Psoas muscle (tissue), 7 donors: ENCODE measurements at regions not wholly inside any gene's neighbourhood (a gene's known extent, or its start where the extent isn't known, plus 50 kb on each side); places are given as distances from the start of the nearest gene placed in this dataset.
A peak's percentile ranks its signal among the peaks of the same experiment; 100 is the strongest.

Experiments used
- ATAC-seq, 4 donors: fragments of 200-7000 bp; cut with Tn5 transposase; one replicate each; pipeline ENCODE4 v1.9.1; 2020; ENCODE audit warnings: moderate library complexity in 3 of 4, mild to moderate bottlenecking in 2 of 4
- DNase-seq, 2 donors: peaks; one replicate each; pipeline ENCODE4 v3.0.0-alpha.2; 2020
- H3K27ac ChIP-seq: fragments of 200-600 bp; one replicate; pipeline ENCODE4 v1.8.0; 2022
- H3K27me3 ChIP-seq, 3 donors: fragments of 200-600 bp in 1 of 3; one replicate each; pipeline versions ENCODE4 v1.6.1 to v1.8.0; 2013 to 2022; ENCODE audit warnings: low read length in 2 of 3, mild to moderate bottlenecking in 2 of 3, moderate library complexity in 1 of 3; ENCODE audit not compliant: insufficient read depth in 3 of 3
- H3K36me3 ChIP-seq, 2 donors: fragments of 200-600 bp in 1 of 2; one replicate each; pipeline versions ENCODE4 v1.6.1 to v1.8.0; 2013 to 2022; ENCODE audit warnings: low read depth in 1 of 2, mild to moderate bottlenecking in 1 of 2, moderate library complexity in 1 of 2; ENCODE audit not compliant: insufficient read depth in 1 of 2
- H3K4me1 ChIP-seq: fragments of 200-600 bp; one replicate; pipeline ENCODE4 v1.8.0; 2022
- H3K4me3 ChIP-seq: fragments of 200-600 bp; one replicate; pipeline ENCODE4 v1.8.0; 2022; ENCODE audit warnings: mild to moderate bottlenecking
- H3K9me3 ChIP-seq: fragments of 200-600 bp; one replicate; pipeline ENCODE4 v1.8.0; 2022
- WGBS, 3 donors: extraction: QIAGEN DNeasy Blood & Tissue Kit; methylation state at CpG; one replicate each; pipeline versions ENCODE4 v1.1.6 to v1.1.7; 2013; 5-methylcytosine and 5-hydroxymethylcytosine counted together
- intact Hi-C, 2 donors: fragments of 100-400 bp; cut with DNase I; formaldehyde crosslinking; loops; one replicate each; pipeline versions ENCODE4 v1.11.0 to v1.14.2; 2022
- TF ChIP-seq, protein P1 (sequence below): fragments of 200-600 bp; IDR thresholded peaks from one replicate; pipeline ENCODE4 v1.8.0; 2022; ENCODE audit warnings: antibody characterized with exemption
- donor health status: healthy with polysubstance abuse.
- donor health status: DM: no; HTN: no; CAD: no; lungs with moderate emphysema.
- donor health status: Bipolar disorder and iron deficiency.
- donor health status: healthy.
- donor health status: DM: yes; HTN: yes; CAD: no.
- donor health status: DM: no; HTN: no; CAD: no.
- donor health status: DM: yes; HTN: yes; CAD: no.

DNA sequence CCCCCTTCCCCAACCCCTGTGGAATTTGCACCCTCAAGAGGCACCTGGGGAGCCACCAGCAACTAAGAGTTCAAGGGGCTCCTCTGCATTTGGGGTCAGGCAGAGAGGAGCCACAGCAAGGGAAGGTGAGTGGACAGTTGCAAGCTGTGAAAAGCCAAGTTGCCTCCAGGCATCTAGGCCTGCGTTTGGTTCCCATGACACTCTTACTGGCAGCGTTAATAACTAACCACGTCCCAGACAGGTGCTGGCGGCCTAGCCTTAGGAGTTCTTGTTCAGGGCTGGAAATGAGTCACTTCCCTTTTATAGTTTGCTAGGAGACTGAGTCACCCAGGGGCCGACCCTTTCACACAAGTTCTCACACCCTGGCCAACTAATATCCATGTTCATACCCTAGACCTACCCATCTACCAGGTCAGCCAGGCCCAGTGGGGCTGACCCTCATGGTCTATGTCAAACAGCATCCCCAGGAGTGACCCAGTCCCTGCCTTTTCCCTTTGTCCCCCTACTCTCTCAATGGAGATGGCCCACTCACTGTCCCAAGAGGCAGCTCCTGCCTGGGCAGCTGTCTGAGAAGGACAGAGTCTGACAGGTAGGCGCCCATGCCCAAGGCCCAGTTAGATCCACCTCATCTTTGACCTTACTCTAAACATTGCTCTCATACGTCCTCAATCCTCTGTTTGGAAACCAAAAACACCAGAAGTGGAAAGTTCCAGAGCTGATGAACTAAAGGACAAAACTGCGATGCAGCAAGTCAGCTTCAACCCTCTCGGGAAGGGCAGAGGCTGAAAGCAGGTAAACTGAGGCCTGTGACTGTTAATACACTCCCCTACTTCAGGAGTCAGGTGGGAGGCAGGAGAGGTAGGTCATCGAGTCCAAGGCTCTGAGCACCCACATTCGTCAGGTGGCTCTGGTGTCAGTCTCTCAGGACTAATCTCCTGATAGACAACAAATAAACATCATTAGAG lies 300.6 kb downstream of the SOX9 start:
- no peaks in the 10 kb centered on the region for H3K27me3 ChIP-seq
- ATAC-seq, result peak; percentile 83 to 89 (median 88)
- TF ChIP-seq, protein P1, sequence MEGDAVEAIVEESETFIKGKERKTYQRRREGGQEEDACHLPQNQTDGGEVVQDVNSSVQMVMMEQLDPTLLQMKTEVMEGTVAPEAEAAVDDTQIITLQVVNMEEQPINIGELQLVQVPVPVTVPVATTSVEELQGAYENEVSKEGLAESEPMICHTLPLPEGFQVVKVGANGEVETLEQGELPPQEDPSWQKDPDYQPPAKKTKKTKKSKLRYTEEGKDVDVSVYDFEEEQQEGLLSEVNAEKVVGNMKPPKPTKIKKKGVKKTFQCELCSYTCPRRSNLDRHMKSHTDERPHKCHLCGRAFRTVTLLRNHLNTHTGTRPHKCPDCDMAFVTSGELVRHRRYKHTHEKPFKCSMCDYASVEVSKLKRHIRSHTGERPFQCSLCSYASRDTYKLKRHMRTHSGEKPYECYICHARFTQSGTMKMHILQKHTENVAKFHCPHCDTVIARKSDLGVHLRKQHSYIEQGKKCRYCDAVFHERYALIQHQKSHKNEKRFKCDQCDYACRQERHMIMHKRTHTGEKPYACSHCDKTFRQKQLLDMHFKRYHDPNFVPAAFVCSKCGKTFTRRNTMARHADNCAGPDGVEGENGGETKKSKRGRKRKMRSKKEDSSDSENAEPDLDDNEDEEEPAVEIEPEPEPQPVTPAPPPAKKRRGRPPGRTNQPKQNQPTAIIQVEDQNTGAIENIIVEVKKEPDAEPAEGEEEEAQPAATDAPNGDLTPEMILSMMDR, result no peak
- 55 to 66% (median 59%) methylated on average over 11 of the region's 11 CpGs for WGBS, 3 donors
- intact Hi-C loops, result loop anchor here in 1 of 2 donors (10.0 kb wide), 1 partner anchor 297 kb away; the partner anchor contains the start of gene SOX9
- DNase-seq, result peak; percentile 57 to 60
- no peak overlapping the region for H3K27ac ChIP-seq
- H3K4me1 ChIP-seq, result peaks cover 5% of the 10 kb centered on the region
- H3K4me3 ChIP-seq, result no peak overlapping the region
- peaks cover 9% of the 10 kb centered on the region for H3K9me3 ChIP-seq
- no peaks in the 10 kb centered on the region for H3K36me3 ChIP-seq

DNA sequence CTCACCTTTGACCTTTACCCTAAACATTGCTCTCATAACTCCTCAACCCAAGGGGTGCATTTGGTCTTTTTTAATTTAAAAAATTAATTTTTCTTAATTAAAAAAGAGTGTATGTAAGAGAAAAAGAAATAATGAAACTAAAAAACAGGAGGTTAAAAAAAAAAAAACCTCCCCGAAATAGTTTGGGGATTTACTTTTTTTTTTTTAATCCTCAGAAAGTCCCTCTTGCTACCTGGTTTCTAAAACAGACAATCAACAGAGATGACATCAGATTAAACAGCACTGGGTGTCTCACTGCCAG lies 301.3 kb downstream of the SOX9 start:
- DNase-seq (no peak), ATAC-seq (no peak)
- WGBS, 3 donors, result 81 to 90% (median 84%) methylated on average over 1 of the region's 1 CpG
- H3K36me3 ChIP-seq, result no peaks in the 10 kb centered on the region
- intact Hi-C loops, result loop anchor here in 1 of 2 donors (10.0 kb wide), 1 partner anchor 297 kb away; the partner anchor contains the start of gene SOX9
- H3K27me3 ChIP-seq, result no peaks in the 10 kb centered on the region
- TF ChIP-seq, protein P1, result no peak
- peaks cover 5% of the 10 kb centered on the region for H3K4me1 ChIP-seq
- no peak overlapping the region for H3K27ac ChIP-seq
- no peak overlapping the region for H3K4me3 ChIP-seq
- peaks cover 9% of the 10 kb centered on the region for H3K9me3 ChIP-seq

DNA sequence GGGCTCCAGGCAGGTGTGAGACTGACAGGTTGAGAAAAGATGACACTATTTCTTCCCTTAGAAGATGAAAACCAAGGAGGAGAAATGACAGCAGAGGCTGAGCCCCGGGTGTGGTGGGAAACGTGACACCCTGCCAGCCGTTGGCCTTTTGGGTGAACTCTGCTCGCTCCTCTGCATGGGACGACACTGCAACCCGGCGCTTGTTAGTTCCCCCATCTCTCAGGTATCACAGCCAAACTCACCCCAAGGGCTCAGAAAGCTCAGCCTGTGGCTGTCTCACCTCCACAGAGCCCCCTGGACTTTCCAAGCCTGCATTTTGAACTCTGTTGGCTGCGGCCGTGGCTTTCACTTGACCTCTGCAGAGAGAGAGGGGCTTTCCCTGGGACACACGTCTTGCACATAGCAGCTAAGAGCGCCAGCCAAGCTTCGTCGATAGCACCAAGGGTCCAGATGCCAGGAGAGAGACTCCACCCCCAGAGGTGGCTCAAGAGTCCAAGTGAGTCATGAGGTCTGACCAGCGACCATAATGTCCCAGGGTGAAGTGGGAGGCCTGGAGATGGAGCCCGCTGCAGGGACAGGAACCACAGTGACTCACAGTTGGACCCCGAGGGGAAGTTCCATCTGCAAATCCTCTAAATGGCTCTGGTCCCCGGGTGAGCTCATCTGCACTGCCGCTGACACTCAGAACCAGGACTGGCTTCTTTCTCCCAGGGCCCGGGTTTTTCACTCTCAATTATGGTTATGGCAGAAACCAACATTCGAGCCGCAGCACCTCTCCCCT lies 301.9 kb downstream of the SOX9 start:
- intact Hi-C loops, result loop anchor here in 1 of 2 donors (10.0 kb wide), 1 partner anchor 298 kb away; the partner anchor contains the start of gene SOX9
- Histone ChIP-seq H3K27ac (no peak overlapping the region), H3K4me3 (no peak overlapping the region), H3K9me3 (peaks cover 8% of the 10 kb centered on the region), H3K36me3 (no peaks in the 10 kb centered on the region), H3K27me3 (no peaks in the 10 kb centered on the region), H3K4me1 (peaks cover 5% of the 10 kb centered on the region)
- peak; percentile 76 to 84 for DNase-seq
- TF ChIP-seq, protein P1, result no peak
- WGBS, 3 donors, result 18 to 30% (median 20%) methylated on average over 21 of the region's 21 CpGs
- ATAC-seq, result peak; percentile 75 to 94 (median 88)

DNA sequence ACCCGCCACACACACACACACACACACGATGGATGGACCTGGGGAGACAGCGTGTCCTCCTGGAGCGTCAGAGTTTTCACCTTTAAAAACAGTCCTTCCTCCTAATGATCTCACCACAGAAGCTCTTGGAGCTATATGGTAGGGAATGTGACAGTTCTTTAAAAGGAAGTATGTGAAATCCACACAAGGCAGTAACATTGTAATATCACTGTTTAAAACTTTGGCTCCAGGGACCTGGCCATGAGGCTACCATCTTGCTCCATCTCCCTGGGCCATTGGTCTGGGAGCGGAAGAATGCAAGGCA lies 302.4 kb downstream of the SOX9 start:
- 50 to 90% (median 62%) methylated on average over 5 of the region's 5 CpGs for WGBS, 3 donors
- Histone ChIP-seq H3K4me3 (no peak overlapping the region), H3K4me1 (peaks cover 5% of the 10 kb centered on the region), H3K9me3 (peaks cover 2% of the 10 kb centered on the region), H3K27ac (no peak overlapping the region), H3K27me3 (no peaks in the 10 kb centered on the region), H3K36me3 (no peaks in the 10 kb centered on the region)
- TF ChIP-seq, protein P1, result no peak
- no peak for DNase-seq
- intact Hi-C loops, result loop anchor here in 1 of 2 donors (10.0 kb wide), 1 partner anchor 298 kb away; the partner anchor contains the start of gene SOX9
- ATAC-seq, result no peak
